DND-41 (cell line): ENCODE measurements at regions not wholly inside any gene's neighbourhood (a gene's known extent, or its start where the extent isn't known, plus 50 kb on each side); places are given as distances from the start of the nearest gene placed in this dataset.

Experiments used
- EZH2 ChIP-seq: IDR thresholded peaks from 3 replicates; pipeline ENCODE4 v1.6.1; 2012; ENCODE audit warnings: borderline replicate concordance, low read depth, mild to moderate bottlenecking, moderate library complexity, low read length, inconsistent platforms; ENCODE audit not compliant: severe bottlenecking
- TF ChIP-seq, protein P1 (sequence below): IDR thresholded peaks from 2 replicates; pipeline ENCODE4 v1.5.1; 2012; ENCODE audit warnings: borderline replicate concordance, low read length, moderate library complexity, mild to moderate bottlenecking; ENCODE audit not compliant: poor library complexity, severe bottlenecking; ENCODE audit errors: extremely low read depth

DNA sequence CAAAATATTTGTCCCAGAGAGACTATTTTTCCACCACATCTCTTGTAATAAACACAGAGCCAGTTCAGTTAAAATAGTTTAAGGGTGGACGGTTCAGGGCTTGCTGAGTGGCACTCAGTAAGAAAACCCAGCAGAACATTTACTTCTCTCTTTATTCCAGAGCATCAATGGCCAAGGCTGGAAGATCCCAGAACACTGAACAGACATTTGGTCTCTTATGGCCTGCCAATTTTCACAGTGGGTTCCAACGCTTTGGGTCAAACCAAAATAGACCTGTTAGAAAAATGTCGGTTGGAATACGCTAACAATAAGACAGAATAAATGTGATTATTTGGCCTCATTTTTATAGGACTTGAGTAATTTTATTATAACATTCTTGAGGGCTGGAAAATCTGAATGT, 580.3 kb upstream of the TMEFF2 start:
- TF ChIP-seq, protein P1, sequence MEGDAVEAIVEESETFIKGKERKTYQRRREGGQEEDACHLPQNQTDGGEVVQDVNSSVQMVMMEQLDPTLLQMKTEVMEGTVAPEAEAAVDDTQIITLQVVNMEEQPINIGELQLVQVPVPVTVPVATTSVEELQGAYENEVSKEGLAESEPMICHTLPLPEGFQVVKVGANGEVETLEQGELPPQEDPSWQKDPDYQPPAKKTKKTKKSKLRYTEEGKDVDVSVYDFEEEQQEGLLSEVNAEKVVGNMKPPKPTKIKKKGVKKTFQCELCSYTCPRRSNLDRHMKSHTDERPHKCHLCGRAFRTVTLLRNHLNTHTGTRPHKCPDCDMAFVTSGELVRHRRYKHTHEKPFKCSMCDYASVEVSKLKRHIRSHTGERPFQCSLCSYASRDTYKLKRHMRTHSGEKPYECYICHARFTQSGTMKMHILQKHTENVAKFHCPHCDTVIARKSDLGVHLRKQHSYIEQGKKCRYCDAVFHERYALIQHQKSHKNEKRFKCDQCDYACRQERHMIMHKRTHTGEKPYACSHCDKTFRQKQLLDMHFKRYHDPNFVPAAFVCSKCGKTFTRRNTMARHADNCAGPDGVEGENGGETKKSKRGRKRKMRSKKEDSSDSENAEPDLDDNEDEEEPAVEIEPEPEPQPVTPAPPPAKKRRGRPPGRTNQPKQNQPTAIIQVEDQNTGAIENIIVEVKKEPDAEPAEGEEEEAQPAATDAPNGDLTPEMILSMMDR: no peak
- no peak for TF ChIP-seq EZH2
